ENCODE measurements at regions not wholly inside any gene's neighbourhood (a gene's known extent, or its start where the extent isn't known, plus 50 kb on each side); places are given as distances from the start of the nearest gene placed in this dataset.

- no peak for TF ChIP-seq GATA2 (IDR thresholded peaks at IDR 0.05; ENCODE audit: low read depth, low read length)
- TF ChIP-seq GATA3 (IDR thresholded peaks at IDR 0.05; ENCODE audit: low read depth, low read length), result no peak
Measured at GRCh38 chr10:113455947-113456346, 96.9 kb upstream of the HABP2 start.
